ENCODE measurements at regions not wholly inside any gene's neighbourhood (a gene's known extent, or its start where the extent isn't known, plus 50 kb on each side); places are given as distances from the start of the nearest gene placed in this dataset.

GRCh38 chr10:111273635-111274034 is 196.8 kb downstream of the ADRA2A start:
- H3K79me1 ChIP-seq (ENCODE audit: insufficient read depth, low read depth, low read length, poor library complexity, severe bottlenecking), result no peaks in the 10 kb centered on the region
- no peak overlapping the region for H3K4me3 Mint-ChIP-seq
- H3K18ac ChIP-seq (ENCODE audit: insufficient read length, low read depth, low read length), result no peak overlapping the region
- no peak overlapping the region for H2BK5ac ChIP-seq (ENCODE audit: insufficient read length, low read length)
- no peak overlapping the region for H4K8ac ChIP-seq (replicated peaks; ENCODE audit: insufficient read length, low read depth, low read length)
- H4K5ac ChIP-seq (ENCODE audit: insufficient read length, low read depth, low read length), result no peak overlapping the region
- no peak overlapping the region for H3K14ac ChIP-seq (ENCODE audit: insufficient read depth, low read length)
- no peaks in the 10 kb centered on the region for H3K79me2 ChIP-seq (ENCODE audit: insufficient read depth, low read length)
- no peak overlapping the region for H3T11ph ChIP-seq (ENCODE audit: low read length)
- no peaks in the 10 kb centered on the region; a peak in 1 of 7 replicates for H3K36me3 Mint-ChIP-seq (ENCODE audit: insufficient read depth in 1 of 3, low read depth in 3 of 3)
- H2BK120ac ChIP-seq (ENCODE audit: low read depth, low read length, poor library complexity, severe bottlenecking), result no peak overlapping the region
- H3K4ac ChIP-seq (ENCODE audit: low read depth, low read length), result no peak overlapping the region
- DNase-seq, result no peak
- no peak overlapping the region for H3K9ac ChIP-seq (ENCODE audit: extremely low read depth, insufficient read length, low read length)
- no peak overlapping the region for H3K27ac ChIP-seq (ENCODE audit: insufficient read length, low read depth, low read length)
- H3K4me2 ChIP-seq (ENCODE audit: insufficient read depth, insufficient read length, low read length), result no peak overlapping the region
- no peak overlapping the region for H2AFZ ChIP-seq (ENCODE audit: low read length)
- H3K9me3 Mint-ChIP-seq, result peaks cover 2% of the 10 kb centered on the region in 2 experiments; a peak in 2 of 5 replicates
- H3K23me2 ChIP-seq (ENCODE audit: insufficient read length, low read depth, low read length, poor library complexity, severe bottlenecking), result no peaks in the 10 kb centered on the region
- no peak overlapping the region for H2BK15ac ChIP-seq (ENCODE audit: low read depth, low read length)
- no CpG with 5 or more reads among the region's 2 CpGs for WGBS (ENCODE audit: extremely low coverage, insufficient read length, low lambda C conversion rate)
- no peaks in the 10 kb centered on the region for H4K20me1 ChIP-seq (ENCODE audit: control insufficient read depth, insufficient read depth, insufficient read length)
- H3K4me1 Mint-ChIP-seq, result no peaks in the 10 kb centered on the region
- no peak for TF ChIP-seq CTCF (conservative IDR thresholded peaks at IDR 0.05)
- H2BK20ac ChIP-seq (ENCODE audit: low read depth, low read length, poor library complexity, severe bottlenecking), result no peak overlapping the region
- H3K27ac Mint-ChIP-seq, result no peak overlapping the region
- H3K56ac ChIP-seq (ENCODE audit: insufficient read length, low read depth, low read length), result no peak overlapping the region
- H2BK12ac ChIP-seq (ENCODE audit: insufficient read length, low read depth, low read length), result no peak overlapping the region
- H3K9me3 ChIP-seq (ENCODE audit: control insufficient read depth, low read depth, low read length), result no peaks in the 10 kb centered on the region
- H2AK5ac ChIP-seq (ENCODE audit: insufficient read length, low read length), result no peak overlapping the region
- no peaks in the 10 kb centered on the region for H3K27me3 Mint-ChIP-seq (ENCODE audit: low read depth)
- H3K4me1 ChIP-seq (ENCODE audit: insufficient read depth, low read length), result no peaks in the 10 kb centered on the region
- no peaks in the 10 kb centered on the region for H3K27me3 ChIP-seq (ENCODE audit: insufficient read depth, low read length)
- no peak overlapping the region for H3K23ac ChIP-seq (ENCODE audit: insufficient read length, low read depth, low read length)
- no peak overlapping the region for H4K91ac ChIP-seq (ENCODE audit: insufficient read length, low read depth, low read length)
